Activated CD4-positive, alpha-beta T cell treated with anti-CD3 and anti-CD28 coated beads for 48 hours (primary cell): ENCODE measurements at regions not wholly inside any gene's neighbourhood (a gene's known extent, or its start where the extent isn't known, plus 50 kb on each side); places are given as distances from the start of the nearest gene placed in this dataset.
"Not testable (repeated sequence)": the region's sequence is repeated elsewhere in the genome, so short reads cannot be mapped to it uniquely, and the experiment has no call there.

Experiments
- DNase-seq: peaks from one replicate; pipeline ENCODE4 v3.0.0-alpha.2; 2020

- no peak for DNase-seq
Observed at GRCh38 chr10:36534471-36535002, 590.9 kb upstream of the ANKRD30A start.

GRCh38 chr10:36533861-36534260 is 591.5 kb upstream of the ANKRD30A start:
- DNase-seq: no peak

DNA sequence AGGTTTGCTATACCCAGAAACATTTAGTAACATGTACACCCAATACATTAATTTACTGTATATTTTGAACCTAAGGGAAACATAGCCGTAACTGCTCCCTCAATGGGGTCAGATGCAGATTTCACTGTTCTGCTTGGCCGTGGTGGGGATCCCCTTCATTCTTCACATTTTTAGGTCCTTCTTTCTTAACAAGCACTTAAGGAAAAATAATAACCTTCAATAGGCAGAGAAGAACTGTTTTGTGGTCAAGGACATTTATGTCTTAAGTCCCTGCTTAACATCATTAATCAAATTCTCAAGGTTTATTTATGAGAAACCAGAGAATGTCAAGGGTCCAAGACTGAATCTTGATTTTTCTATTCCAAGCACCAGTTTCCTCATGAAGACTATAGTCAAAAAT is 592.1 kb upstream of the ANKRD30A start:
- DNase-seq: no peak

- no peak for DNase-seq
Observed at GRCh38 chr10:36531621-36532020, 593.8 kb upstream of the ANKRD30A start.

GRCh38 chr10:36526033-36526432 is 599.4 kb upstream of the ANKRD30A start:
- DNase-seq: no peak

DNA sequence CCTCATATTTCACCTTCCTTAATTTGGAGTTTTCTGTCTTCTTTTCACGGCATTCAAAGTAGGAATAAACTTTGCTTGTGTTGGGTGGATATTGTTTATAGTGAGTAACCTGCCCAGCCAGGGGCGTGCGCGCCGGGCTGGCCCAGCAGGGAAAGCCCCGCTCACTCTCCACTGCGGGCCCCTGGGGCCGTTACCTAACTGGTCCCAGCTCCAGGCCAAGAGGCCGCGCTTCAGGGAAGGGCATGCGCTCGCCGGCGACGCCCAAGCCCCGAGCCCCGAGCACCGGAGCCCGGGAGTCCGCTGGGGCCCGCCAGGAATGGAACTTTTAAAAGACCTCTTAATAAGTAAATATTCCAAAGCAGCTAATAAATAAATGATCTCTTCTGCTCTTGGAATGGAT is 601.3 kb upstream of the ANKRD30A start:
- DNase-seq: not testable (repeated sequence)

GRCh38 chr10:36519909-36520308 is 605.5 kb upstream of the ANKRD30A start:
- DNase-seq: no peak

- DNase-seq: no peak
Observed at GRCh38 chr10:36516281-36516680, 609.1 kb upstream of the ANKRD30A start.

DNA sequence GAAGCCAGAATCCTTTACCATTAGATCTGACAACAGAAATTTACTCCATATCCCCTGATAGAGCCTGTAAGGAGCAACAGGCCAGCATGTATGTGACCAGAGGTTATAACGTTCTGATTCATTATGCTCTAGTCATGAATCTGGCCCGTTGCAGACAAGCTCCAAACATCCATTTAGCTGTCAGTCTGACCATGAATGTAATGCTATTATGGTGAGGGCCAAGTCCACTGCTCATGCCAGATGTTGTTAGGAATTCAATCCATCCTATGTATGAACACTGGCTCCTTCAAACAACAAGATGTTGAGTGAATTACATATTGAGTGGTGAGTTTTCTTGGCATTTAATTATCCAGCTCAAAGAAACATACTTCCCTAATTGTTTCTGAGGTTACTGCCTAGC is 610.1 kb upstream of the ANKRD30A start:
- DNase-seq: no peak

GRCh38 chr10:36507715-36508114 is 617.7 kb upstream of the ANKRD30A start:
- DNase-seq: no peak

- no peak for DNase-seq
Observed at GRCh38 chr10:36506697-36507496, 618.5 kb upstream of the ANKRD30A start.

- no peak for DNase-seq
Observed at GRCh38 chr10:36506261-36506660, 619.1 kb upstream of the ANKRD30A start.

DNA sequence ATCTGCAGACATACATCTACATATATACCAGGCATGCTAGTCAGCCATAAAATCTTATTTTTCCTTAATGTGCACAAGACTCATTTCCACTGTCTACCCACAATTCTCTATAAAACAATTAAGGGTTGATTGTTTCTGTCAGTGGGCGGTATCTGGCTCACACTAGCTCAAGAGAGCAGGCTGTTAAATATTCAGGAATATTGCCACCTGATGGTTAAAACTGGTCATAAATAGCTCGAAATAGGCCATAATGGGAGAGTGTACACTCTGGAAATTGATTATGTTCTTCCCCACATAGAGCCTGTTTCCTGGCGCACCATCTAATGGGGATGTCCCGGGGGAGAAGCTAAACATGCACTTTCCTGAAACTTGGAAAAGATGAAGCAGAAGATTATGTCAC is 620.6 kb upstream of the ANKRD30A start:
- DNase-seq: no peak

DNA sequence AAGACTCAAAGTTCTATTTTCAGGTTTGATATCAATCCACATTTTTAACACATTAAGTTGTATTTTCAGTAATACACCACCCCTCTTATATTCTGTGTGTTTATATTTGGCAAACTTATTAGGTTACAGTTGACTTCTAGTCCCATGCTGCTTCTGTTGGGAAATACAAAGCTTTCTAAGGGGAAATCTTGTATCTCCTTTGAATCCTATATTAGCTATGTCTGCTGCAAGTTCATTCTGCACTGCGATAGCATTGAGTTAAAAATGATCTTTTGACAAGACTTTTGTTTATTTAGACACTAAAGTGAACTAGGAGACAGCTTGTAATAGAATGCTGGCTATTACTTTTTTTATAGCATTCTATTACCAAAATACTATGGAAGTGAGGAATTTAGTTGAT is 625.1 kb upstream of the ANKRD30A start:
- no peak for DNase-seq

DNA sequence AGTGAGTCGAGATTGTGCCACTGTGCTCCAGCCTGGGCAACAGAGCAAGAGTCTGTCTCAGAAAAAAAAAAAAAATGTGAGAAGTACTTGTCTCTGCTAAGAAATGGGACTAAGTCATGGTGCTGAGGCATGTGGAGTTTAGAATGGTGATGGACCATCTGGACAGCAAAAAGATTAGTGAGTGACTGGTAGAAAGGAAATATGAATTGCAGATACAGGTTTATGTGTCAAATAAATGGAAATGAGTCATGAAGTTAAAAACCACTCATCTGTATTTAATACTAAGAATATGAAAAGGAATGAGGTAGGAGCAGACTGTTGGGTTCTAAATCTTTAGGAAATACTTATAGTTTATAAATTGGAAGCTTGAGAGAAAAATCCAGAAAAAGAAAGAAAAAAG is 625.7 kb upstream of the ANKRD30A start:
- DNase-seq: no peak

DNA sequence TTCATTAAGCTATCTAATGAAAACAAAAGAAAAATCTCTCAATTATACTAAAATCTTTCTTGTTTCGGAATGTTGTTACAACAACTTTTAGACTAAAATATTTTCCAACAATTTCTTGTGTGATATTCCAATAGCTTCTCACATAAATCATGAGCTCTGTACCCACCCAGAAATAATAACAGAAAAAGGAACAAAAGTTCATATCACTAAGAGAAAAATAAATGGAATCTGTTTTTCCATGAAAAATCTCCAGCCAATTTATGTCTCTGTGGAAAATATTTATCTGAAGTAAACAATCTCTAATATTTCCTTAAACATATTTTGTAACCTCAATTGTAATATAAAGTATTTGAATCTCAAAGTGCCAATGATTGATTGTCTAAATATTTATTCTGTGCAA is 628.6 kb upstream of the ANKRD30A start:
- DNase-seq: no peak

- DNase-seq: no peak
Observed at GRCh38 chr10:36494371-36494770, 631.0 kb upstream of the ANKRD30A start.

- no peak for DNase-seq
Observed at GRCh38 chr10:36493516-36493880, 631.9 kb upstream of the ANKRD30A start.

- no peak for DNase-seq
Observed at GRCh38 chr10:36492590-36493515, 632.5 kb upstream of the ANKRD30A start.

GRCh38 chr10:36491926-36492325 is 633.5 kb upstream of the ANKRD30A start:
- no peak for DNase-seq

DNA sequence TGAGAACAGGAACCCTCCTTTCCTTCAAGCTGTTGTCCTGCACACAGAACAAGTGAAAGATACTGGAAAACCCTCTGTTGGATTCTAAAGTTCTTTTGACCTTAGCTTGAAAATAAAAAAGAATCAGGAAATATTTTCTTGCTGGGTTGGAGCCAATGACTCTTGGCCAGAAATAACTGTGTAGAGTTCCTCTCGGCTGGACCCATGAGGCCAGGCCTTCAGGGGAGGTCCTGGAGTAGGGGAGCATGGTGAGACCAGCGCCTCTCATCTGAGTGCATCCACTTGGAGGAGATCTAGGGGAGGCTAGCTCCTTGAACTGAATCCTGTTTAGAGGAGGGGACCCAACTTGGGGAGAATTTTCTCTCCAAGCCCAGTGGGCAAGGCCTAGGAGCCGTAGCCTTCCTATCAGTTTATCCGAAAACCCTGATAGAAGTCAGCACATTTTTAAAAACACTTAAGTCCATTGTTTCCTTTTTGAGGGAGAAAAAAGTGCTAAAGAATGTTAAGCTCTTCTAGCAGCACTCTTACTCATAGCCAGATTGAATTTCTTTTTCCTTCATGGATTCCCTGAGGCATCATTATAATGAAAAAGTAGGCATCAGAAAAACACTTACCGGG is 635.7 kb upstream of the ANKRD30A start:
- DNase-seq: no peak

- no peak for DNase-seq
Observed at GRCh38 chr10:36489181-36489580, 636.2 kb upstream of the ANKRD30A start.

GRCh38 chr10:36488579-36488978 is 636.8 kb upstream of the ANKRD30A start:
- no peak for DNase-seq
